ENCODE measurements at regions not wholly inside any gene's neighbourhood (a gene's known extent, or its start where the extent isn't known, plus 50 kb on each side); places are given as distances from the start of the nearest gene placed in this dataset.

DNA sequence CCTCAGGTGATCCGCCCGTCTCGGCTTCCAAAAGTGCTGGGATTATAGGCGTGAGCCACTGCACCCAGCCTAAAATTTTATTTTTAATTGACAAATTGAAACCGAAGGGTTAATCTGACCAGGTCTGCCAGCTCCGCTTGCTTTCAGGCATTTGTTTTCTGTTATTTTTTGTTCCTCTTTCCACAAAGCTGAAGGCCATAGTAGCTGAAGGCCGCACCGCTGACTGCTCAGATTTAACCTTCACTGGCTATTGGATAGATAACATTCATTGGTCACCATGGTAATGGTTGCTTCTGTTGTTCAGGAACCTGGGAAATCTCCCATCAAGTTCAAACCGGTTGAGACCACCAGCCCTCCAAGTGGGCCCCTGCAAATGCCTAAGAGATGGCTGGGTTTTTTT lies 124.5 kb upstream of the USP29 start:
- Histone ChIP-seq H3K9ac (ENCODE audit: low read length) (no peak overlapping the region), H3K36me3 (ENCODE audit: insufficient read depth, low read length) (no peaks in the 10 kb centered on the region), H4K20me1 (ENCODE audit: insufficient read depth) (no peaks in the 10 kb centered on the region), H3F3A (ENCODE audit: insufficient read depth, low read length, poor library complexity, severe bottlenecking) (no peaks in the 10 kb centered on the region), H3K4me3 (ENCODE audit: low read length) (no peak overlapping the region), H3K9me3 (ENCODE audit: low read length) (peaks cover 5% of the 10 kb centered on the region), H3K79me2 (replicated peaks; ENCODE audit: insufficient read depth, low read length) (no peaks in the 10 kb centered on the region), H2AFZ (ENCODE audit: low read depth, low read length) (no peak overlapping the region), H3K9me2 (ENCODE audit: insufficient read depth, low read length) (no peaks in the 10 kb centered on the region), H3K4me2 (ENCODE audit: low read length) (no peak overlapping the region), H3K27me3 (ENCODE audit: insufficient read depth, low read depth, low read length) (no peaks in the 10 kb centered on the region), H3K27ac (ENCODE audit: low read length) (peak overlapping the region; percentile 30)
- TF ChIP-seq EZH2 (IDR thresholded peaks at IDR 0.05; ENCODE audit: borderline replicate concordance, insufficient read depth, low read length, poor library complexity, severe bottlenecking) (no peak), EP300 (conservative IDR thresholded peaks at IDR 0.05; ENCODE audit: poor library complexity, severe bottlenecking) (no peak), POLR2AphosphoS5 (IDR thresholded peaks at IDR 0.05) (no peak), TAF1 (IDR thresholded peaks at IDR 0.05; ENCODE audit: low read depth) (no peak)
- TF ChIP-seq, protein P1, sequence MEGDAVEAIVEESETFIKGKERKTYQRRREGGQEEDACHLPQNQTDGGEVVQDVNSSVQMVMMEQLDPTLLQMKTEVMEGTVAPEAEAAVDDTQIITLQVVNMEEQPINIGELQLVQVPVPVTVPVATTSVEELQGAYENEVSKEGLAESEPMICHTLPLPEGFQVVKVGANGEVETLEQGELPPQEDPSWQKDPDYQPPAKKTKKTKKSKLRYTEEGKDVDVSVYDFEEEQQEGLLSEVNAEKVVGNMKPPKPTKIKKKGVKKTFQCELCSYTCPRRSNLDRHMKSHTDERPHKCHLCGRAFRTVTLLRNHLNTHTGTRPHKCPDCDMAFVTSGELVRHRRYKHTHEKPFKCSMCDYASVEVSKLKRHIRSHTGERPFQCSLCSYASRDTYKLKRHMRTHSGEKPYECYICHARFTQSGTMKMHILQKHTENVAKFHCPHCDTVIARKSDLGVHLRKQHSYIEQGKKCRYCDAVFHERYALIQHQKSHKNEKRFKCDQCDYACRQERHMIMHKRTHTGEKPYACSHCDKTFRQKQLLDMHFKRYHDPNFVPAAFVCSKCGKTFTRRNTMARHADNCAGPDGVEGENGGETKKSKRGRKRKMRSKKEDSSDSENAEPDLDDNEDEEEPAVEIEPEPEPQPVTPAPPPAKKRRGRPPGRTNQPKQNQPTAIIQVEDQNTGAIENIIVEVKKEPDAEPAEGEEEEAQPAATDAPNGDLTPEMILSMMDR (IDR thresholded peaks at IDR 0.05; ENCODE audit: poor library complexity, severe bottlenecking) = no peak
- TF ChIP-seq, protein P2, sequence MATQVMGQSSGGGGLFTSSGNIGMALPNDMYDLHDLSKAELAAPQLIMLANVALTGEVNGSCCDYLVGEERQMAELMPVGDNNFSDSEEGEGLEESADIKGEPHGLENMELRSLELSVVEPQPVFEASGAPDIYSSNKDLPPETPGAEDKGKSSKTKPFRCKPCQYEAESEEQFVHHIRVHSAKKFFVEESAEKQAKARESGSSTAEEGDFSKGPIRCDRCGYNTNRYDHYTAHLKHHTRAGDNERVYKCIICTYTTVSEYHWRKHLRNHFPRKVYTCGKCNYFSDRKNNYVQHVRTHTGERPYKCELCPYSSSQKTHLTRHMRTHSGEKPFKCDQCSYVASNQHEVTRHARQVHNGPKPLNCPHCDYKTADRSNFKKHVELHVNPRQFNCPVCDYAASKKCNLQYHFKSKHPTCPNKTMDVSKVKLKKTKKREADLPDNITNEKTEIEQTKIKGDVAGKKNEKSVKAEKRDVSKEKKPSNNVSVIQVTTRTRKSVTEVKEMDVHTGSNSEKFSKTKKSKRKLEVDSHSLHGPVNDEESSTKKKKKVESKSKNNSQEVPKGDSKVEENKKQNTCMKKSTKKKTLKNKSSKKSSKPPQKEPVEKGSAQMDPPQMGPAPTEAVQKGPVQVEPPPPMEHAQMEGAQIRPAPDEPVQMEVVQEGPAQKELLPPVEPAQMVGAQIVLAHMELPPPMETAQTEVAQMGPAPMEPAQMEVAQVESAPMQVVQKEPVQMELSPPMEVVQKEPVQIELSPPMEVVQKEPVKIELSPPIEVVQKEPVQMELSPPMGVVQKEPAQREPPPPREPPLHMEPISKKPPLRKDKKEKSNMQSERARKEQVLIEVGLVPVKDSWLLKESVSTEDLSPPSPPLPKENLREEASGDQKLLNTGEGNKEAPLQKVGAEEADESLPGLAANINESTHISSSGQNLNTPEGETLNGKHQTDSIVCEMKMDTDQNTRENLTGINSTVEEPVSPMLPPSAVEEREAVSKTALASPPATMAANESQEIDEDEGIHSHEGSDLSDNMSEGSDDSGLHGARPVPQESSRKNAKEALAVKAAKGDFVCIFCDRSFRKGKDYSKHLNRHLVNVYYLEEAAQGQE (IDR thresholded peaks at IDR 0.05; ENCODE audit: borderline replicate concordance) = no peak

DNA sequence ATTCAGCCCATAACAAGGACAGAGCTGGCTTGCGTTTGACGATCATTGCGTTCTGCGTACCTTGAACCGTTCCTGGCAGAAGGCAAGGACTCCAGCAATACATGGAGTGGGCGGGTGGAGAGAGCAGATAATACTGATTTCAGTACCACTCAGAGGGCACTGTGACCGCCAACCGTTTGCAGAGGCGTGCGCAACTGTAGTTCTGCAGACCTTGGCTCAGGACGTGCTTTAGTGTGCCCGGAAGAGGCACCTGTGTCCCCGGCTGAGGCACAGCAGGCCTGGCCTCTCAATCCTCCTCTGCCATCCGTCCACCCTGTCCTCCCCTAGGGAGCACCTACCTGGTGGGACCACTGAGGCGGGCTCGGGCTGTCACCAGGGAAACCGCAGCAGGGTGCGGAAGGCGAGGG lies 117.6 kb upstream of the USP29 start:
- Histone ChIP-seq H3K79me2 (replicated peaks; ENCODE audit: insufficient read depth, low read length) (no peaks in the 10 kb centered on the region), H2AFZ (ENCODE audit: low read depth, low read length) (no peak overlapping the region), H3K9me2 (ENCODE audit: insufficient read depth, low read length) (no peaks in the 10 kb centered on the region), H3K9me3 (ENCODE audit: low read length) (no peaks in the 10 kb centered on the region), H3K27ac (ENCODE audit: low read length) (no peak overlapping the region), H3K9ac (ENCODE audit: low read length) (no peak overlapping the region), H3K4me3 (ENCODE audit: low read length) (no peak overlapping the region), H3K27me3 (ENCODE audit: insufficient read depth, low read depth, low read length) (no peaks in the 10 kb centered on the region), H3K4me2 (ENCODE audit: low read length) (no peak overlapping the region), H4K20me1 (ENCODE audit: insufficient read depth) (no peaks in the 10 kb centered on the region), H3K36me3 (ENCODE audit: insufficient read depth, low read length) (no peaks in the 10 kb centered on the region), H3F3A (ENCODE audit: insufficient read depth, low read length, poor library complexity, severe bottlenecking) (no peaks in the 10 kb centered on the region)
- TF ChIP-seq SMC3 (conservative IDR thresholded peaks at IDR 0.05; ENCODE audit: poor library complexity) (no peak), EP300 (conservative IDR thresholded peaks at IDR 0.05; ENCODE audit: poor library complexity, severe bottlenecking) (no peak), POLR2AphosphoS5 (IDR thresholded peaks at IDR 0.05) (no peak), TAF1 (IDR thresholded peaks at IDR 0.05; ENCODE audit: low read depth) (no peak), MXI1 (conservative IDR thresholded peaks at IDR 0.05; ENCODE audit: poor library complexity, severe bottlenecking) (no peak), EZH2 (IDR thresholded peaks at IDR 0.05; ENCODE audit: borderline replicate concordance, insufficient read depth, low read length, poor library complexity, severe bottlenecking) (no peak)
- TF ChIP-seq, protein P2 (IDR thresholded peaks at IDR 0.05; ENCODE audit: borderline replicate concordance) = no peak
